IMR-90 (cell line): ENCODE measurements at regions not wholly inside any gene's neighbourhood (a gene's known extent, or its start where the extent isn't known, plus 50 kb on each side); places are given as distances from the start of the nearest gene placed in this dataset.
"Not testable (repeated sequence)": the region's sequence is repeated elsewhere in the genome, so short reads cannot be mapped to it uniquely, and the experiment has no call there.

Experiments used
- ATAC-seq: fragments of 200-7000 bp; cut with Tn5 transposase; 2 replicates; pipeline ENCODE4 v1.9.1; 2020; ENCODE audit warnings: low read depth, mild to moderate bottlenecking, moderate library complexity
- BruUV-seq: library from RNA; stranded (reverse); fragments of 400-500 nt; replicated peaks from 2 replicates; lab custom pipeline; 2021; lab: Mats Ljungman, UMichigan
- CTCF ChIA-PET: fragments of 300-600 bp; formaldehyde crosslinking; extraction: SDS; loops from one replicate; lab custom pipeline; 2021; ENCODE audit warnings: antibody characterized with exemption; lab: Yijun Ruan, JAX
- POLR2A ChIA-PET: fragments of 300-600 bp; sonication (Branson Sonifier 250); formaldehyde crosslinking; loops from one replicate; lab custom pipeline; 2022; ENCODE audit warnings: antibody characterized with exemption; ENCODE audit not compliant: unreplicated experiment; lab: Charles Lee
- DNase-seq: peaks from one replicate; pipeline ENCODE4 v3.0.0; 2013
- H2AFZ ChIP-seq: replicated peaks from 2 replicates; pipeline ENCODE3; 2013; ENCODE audit warnings: low read length, mild to moderate bottlenecking; ENCODE audit not compliant: poor library complexity
- H2AK5ac ChIP-seq: 2 replicates; pipeline ENCODE4 v1.6.1; 2013; ENCODE audit warnings: low read depth, low read length, inconsistent platforms
- H2AK9ac ChIP-seq: replicated peaks from 2 replicates; pipeline ENCODE3; 2013; ENCODE audit warnings: mild to moderate bottlenecking, low read depth, low read length, moderate library complexity; ENCODE audit not compliant: poor library complexity
- H2BK120ac ChIP-seq: 2 replicates; pipeline ENCODE4 v1.6.1; 2013; ENCODE audit warnings: low read depth, low read length, inconsistent platforms
- H2BK15ac ChIP-seq: 3 replicates; pipeline ENCODE4 v1.6.1; 2013; ENCODE audit warnings: low read depth, low read length, inconsistent platforms
- H2BK20ac ChIP-seq: 2 replicates; pipeline ENCODE4 v1.6.1; 2013; ENCODE audit warnings: low read depth, mild to moderate bottlenecking, inconsistent platforms, low read length, moderate library complexity
- H2BK5ac ChIP-seq: 2 replicates; pipeline ENCODE4 v1.6.1; 2013; ENCODE audit warnings: mild to moderate bottlenecking, low read depth, low read length, inconsistent platforms; ENCODE audit not compliant: poor library complexity, severe bottlenecking
- H3K14ac ChIP-seq: replicated peaks from 2 replicates; pipeline ENCODE4 v1.6.1; 2013; ENCODE audit warnings: low read depth, low read length, inconsistent platforms
- H3K18ac ChIP-seq: 2 replicates; pipeline ENCODE4 v1.6.1; 2013; ENCODE audit warnings: low read depth, low read length, control low read depth
- H3K23ac ChIP-seq: 2 replicates; pipeline ENCODE4 v1.6.1; 2013; ENCODE audit warnings: low read depth, low read length, inconsistent platforms
- H3K27ac ChIP-seq: 2 replicates; pipeline ENCODE4 v1.5.1; 2013; ENCODE audit warnings: mild to moderate bottlenecking, control low read depth, low read length; ENCODE audit not compliant: insufficient read depth
- H3K27me3 ChIP-seq: 2 replicates; pipeline ENCODE4 v1.6.1; 2013; ENCODE audit warnings: low read length; ENCODE audit not compliant: control insufficient read depth, insufficient read depth
- H3K36me3 ChIP-seq: 2 replicates; pipeline ENCODE4 v1.6.1; 2013; ENCODE audit warnings: low read length, mixed read lengths; ENCODE audit not compliant: control insufficient read depth, insufficient read depth
- H3K4ac ChIP-seq: 2 replicates; pipeline ENCODE4 v1.6.1; 2013; ENCODE audit warnings: low read depth, low read length, inconsistent platforms
- H3K4me1 ChIP-seq: 2 replicates; pipeline ENCODE4 v1.6.1; 2013; ENCODE audit warnings: low read length, mixed read lengths; ENCODE audit not compliant: control insufficient read depth, insufficient read depth
- H3K4me2 ChIP-seq: 2 replicates; pipeline ENCODE4 v1.6.1; 2013; ENCODE audit warnings: low read depth, mild to moderate bottlenecking, control low read depth, low read length, moderate library complexity
- H3K4me3 ChIP-seq: 2 replicates; pipeline ENCODE4 v1.5.1; 2013; ENCODE audit warnings: low read depth, mild to moderate bottlenecking, control low read depth, low read length, moderate library complexity; ENCODE audit not compliant: insufficient read depth
- H3K56ac ChIP-seq: 2 replicates; pipeline ENCODE4 v1.6.1; 2013; ENCODE audit warnings: low read length, inconsistent platforms; ENCODE audit not compliant: insufficient read depth; ENCODE audit errors: extremely low read depth
- H3K79me1 ChIP-seq, 2 experiments: 2 replicates each; pipeline ENCODE4 v1.6.1; 2013; ENCODE audit warnings: low read length in 2 of 2, inconsistent platforms in 1 of 2, low read depth in 1 of 2
- H3K9ac ChIP-seq: 2 replicates; pipeline ENCODE4 v1.6.1; 2013; ENCODE audit warnings: low read depth, low read length, control low read depth
- H3K9me1 ChIP-seq: 2 replicates; pipeline ENCODE4 v1.6.1; 2013; ENCODE audit warnings: low read length, inconsistent platforms; ENCODE audit not compliant: insufficient read depth
- H3K9me3 ChIP-seq: 2 replicates; pipeline ENCODE4 v1.6.1; 2013; ENCODE audit warnings: low read length; ENCODE audit not compliant: control insufficient read depth, insufficient read depth
- H4K20me1 ChIP-seq: 2 replicates; pipeline ENCODE4 v1.6.1; 2013; ENCODE audit warnings: low read length, inconsistent platforms; ENCODE audit not compliant: insufficient read depth
- H4K5ac ChIP-seq: 2 replicates; pipeline ENCODE4 v1.6.1; 2013; ENCODE audit warnings: mild to moderate bottlenecking, low read depth, low read length, control low read depth
- H4K8ac ChIP-seq, 2 experiments: 2 replicates each; pipeline ENCODE4 v1.6.1; 2013; ENCODE audit warnings: low read depth in 2 of 2, low read length in 2 of 2, control low read depth in 1 of 2, inconsistent platforms in 1 of 2
- H4K91ac ChIP-seq: 2 replicates; pipeline ENCODE4 v1.6.1; 2013; ENCODE audit warnings: low read depth, low read length, inconsistent platforms; ENCODE audit not compliant: insufficient read depth
- WGBS, 2 experiments: methylation state at CpG; one replicate each; pipeline versions ENCODE4 v1.1.5 to v1.1.7; 2013; ENCODE audit warnings: missing lambda C conversion rate in 2 of 2; ENCODE audit not compliant: insufficient read length in 1 of 2; ENCODE audit errors: extremely low coverage in 2 of 2; 5-methylcytosine and 5-hydroxymethylcytosine counted together
- dilution Hi-C: fragments of 300-500 bp; cut with HindIII; formaldehyde crosslinking; loops from one replicate; pipeline ENCODE4 v1.14.3; 2018; ENCODE audit warnings: low sequenced_read_pairs; ENCODE audit not compliant: unreplicated experiment
- in situ Hi-C: fragments of 300-500 bp; cut with MboI; formaldehyde crosslinking; loops from 3 replicates; pipeline ENCODE4 v1.14.3; 2019; ENCODE audit warnings: low sequenced_read_pairs, inconsistent platforms, mixed read lengths
- intact Hi-C: fragments of 100-400 bp; cut with micrococcal nuclease; formaldehyde crosslinking; loops from 2 replicates; pipeline ENCODE4 v1.10.0; 2022

DNA sequence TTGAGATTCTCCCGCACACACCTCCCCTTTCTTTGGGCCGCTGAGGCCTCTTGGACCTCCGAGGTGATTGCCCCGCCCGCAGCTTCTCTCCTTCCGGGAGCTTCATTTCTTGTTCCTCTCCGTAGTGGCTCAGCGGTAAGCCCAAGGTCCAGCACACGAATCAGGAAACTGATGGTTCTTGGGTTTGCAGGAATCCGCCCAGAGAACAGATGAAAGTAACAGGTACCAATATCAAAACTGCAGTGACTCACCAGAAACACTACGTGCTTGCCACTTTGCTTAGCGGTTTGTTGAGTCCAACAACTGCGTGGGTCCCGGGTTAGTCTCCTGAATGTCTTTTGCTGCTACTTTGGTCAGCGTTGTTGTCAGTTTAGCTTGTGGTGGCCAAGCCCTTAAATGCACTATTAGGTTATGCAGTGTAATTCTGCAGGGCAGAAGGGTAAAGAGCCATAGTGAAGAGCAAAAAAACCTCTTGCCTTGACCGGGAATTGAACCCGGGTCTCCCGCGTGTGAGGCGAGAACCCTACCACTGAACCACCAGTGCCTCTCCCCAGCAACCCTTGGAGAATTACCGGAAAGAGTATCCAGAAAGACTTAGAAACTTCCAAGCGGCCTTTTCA, 172.1 kb downstream of the FAM72C start:
- H2BK20ac ChIP-seq, H4K8ac ChIP-seq, H2BK15ac ChIP-seq, H3K9me1 ChIP-seq, H4K20me1 ChIP-seq, H3K9me3 ChIP-seq, H3K18ac ChIP-seq, intact Hi-C loops, in situ Hi-C loops, H3K27ac ChIP-seq, H2BK120ac ChIP-seq, H3K36me3 ChIP-seq, CTCF ChIA-PET, H3K4me2 ChIP-seq, H2AK9ac ChIP-seq, DNase-seq, H3K9ac ChIP-seq, H3K27me3 ChIP-seq, H2AFZ ChIP-seq, POLR2A ChIA-PET, BruUV-seq, H3K4me3 ChIP-seq, H2BK5ac ChIP-seq, H3K4ac ChIP-seq, H3K79me1 ChIP-seq, H3K56ac ChIP-seq, H2AK5ac ChIP-seq, dilution Hi-C loops, H4K91ac ChIP-seq, H3K14ac ChIP-seq, H4K5ac ChIP-seq, H3K23ac ChIP-seq, H3K4me1 ChIP-seq: not testable (repeated sequence)
- no CpG with 5 or more reads among the region's 22 CpGs for WGBS, 2 experiments
- peak; percentile 88 for ATAC-seq

DNA sequence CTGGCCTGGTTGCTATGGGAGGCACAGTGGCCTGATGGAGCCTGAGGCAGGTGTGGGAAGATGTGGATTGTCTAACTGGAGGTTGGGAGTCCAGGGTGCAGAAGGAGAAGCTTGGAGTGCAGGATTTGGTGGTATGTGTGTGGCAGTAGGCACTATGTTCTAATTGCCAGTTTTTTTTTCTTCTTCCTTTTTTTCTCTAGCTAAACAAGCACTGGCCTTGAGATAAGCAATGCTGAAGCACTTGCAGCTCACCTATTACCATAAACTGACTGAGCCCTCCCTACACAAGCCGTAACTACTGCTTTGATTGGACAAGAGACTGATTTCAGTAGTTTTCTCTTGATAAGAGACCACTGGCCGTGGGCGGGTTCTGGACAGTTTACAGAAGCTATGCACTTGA, 175.4 kb downstream of the FAM72C start:
- H3K18ac ChIP-seq, H3K27me3 ChIP-seq, H3K9me3 ChIP-seq, H3K36me3 ChIP-seq, H3K14ac ChIP-seq, in situ Hi-C loops, H2BK5ac ChIP-seq, H3K4me2 ChIP-seq, BruUV-seq, DNase-seq, H2AK9ac ChIP-seq, CTCF ChIA-PET, intact Hi-C loops, H3K79me1 ChIP-seq, H4K8ac ChIP-seq, H2AK5ac ChIP-seq, H3K9me1 ChIP-seq, H3K4ac ChIP-seq, H4K5ac ChIP-seq, H3K27ac ChIP-seq, H4K20me1 ChIP-seq, dilution Hi-C loops, H2BK20ac ChIP-seq, H3K23ac ChIP-seq, H3K4me3 ChIP-seq, H2BK15ac ChIP-seq, ATAC-seq, H3K4me1 ChIP-seq, POLR2A ChIA-PET, H3K9ac ChIP-seq, H3K56ac ChIP-seq, H2BK120ac ChIP-seq, H4K91ac ChIP-seq, H2AFZ ChIP-seq: not testable (repeated sequence)
- no CpG with 5 or more reads among the region's 3 CpGs for WGBS, 2 experiments
